DMS53 treated with DMSO at 0.1 percent for 48 hours (cell line): ENCODE measurements at regions not wholly inside any gene's neighbourhood (a gene's known extent, or its start where the extent isn't known, plus 50 kb on each side); places are given as distances from the start of the nearest gene placed in this dataset.

Experiments used
- DNase-seq: peaks from one replicate; lab custom pipeline; 2025; ENCODE audit not compliant: unreplicated experiment; lab: John Stamatoyannopoulos, UW

GRCh38 chr7:106606120-106606519 is 54.8 kb downstream of the CCDC71L start:
- no peak for DNase-seq

DNA sequence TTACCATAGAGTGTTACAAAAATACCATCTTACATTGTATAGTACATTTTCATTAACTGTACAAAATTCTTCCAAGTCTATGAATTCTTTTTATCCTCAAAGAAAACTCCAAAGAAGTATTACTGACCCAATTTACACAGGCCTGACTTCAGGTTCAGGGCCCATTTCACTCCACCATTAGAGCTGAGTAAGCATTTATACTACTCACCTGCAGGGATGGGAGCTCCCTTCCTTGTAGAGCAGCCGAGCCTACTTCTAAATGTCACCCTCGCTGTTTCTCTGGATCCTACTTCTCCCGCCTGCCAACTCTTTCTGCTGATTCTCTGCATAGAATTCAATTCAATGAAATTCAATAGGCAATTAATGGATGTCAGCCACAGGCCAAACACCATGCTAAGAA is 56.0 kb downstream of the CCDC71L start:
- DNase-seq, result no peak

GRCh38 chr7:106604303-106604924 is 56.5 kb downstream of the CCDC71L start:
- DNase-seq, result peak; percentile 18

DNA sequence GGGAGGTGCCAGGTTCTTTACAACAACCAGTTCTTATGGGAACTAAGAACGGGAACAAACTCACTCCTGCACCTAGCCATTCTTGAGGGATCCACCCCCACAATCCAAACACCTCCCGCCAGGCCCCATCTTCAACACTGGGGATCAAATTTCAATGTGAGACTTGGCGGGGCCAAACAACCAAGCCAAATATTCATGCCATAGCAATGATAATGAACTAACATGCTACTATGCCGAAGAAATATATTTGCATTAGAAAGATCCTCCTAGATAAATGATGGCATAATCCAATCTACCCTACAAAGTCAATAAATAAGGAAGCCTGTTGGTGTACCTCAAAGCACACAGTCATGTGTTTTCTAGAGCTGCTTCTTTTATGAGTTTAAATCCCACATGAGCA is 57.6 kb downstream of the CCDC71L start:
- DNase-seq, result no peak

GRCh38 chr7:106602062-106602461 is 58.9 kb downstream of the CCDC71L start:
- no peak for DNase-seq

DNA sequence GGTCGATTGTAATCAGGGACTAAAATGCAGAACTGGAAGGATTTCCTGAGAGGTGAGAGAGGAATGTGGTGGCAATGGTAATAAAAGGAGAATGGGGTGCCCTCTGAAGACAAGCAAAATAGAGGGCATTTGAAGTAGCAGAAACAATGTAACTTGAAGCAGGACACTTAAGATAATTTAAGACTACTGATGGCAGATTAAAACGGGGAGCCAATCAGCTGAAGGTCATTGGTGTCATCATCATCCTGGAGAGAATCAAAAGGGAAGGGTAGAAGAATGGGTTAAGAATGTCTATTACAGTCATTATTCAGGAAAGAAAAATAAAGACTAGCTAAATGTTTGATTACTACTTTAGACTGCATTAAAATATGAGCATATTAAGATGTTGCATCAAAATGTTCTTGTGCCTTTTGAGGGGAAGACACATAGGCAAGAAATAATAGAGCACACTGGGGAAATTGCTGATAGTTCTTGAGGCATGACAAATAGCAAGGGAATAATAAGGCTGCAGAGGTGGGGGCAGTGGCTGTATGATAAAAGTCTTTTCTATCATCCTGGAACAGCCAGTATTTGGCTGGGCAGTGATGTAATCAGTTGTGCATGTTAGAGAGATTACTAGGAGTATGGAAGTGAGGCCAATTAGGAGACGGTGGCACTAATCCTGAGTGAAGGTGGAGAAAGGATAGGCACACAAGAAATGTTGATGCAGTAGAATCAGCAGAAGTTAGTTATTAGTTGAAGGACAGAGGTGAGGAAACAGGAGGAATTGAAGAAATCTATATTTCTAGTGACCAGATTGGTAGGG is 60.2 kb downstream of the CCDC71L start:
- DNase-seq, result no peak

GRCh38 chr7:106599343-106599698 is 61.6 kb downstream of the CCDC71L start:
- peak; percentile 99 for DNase-seq

DNA sequence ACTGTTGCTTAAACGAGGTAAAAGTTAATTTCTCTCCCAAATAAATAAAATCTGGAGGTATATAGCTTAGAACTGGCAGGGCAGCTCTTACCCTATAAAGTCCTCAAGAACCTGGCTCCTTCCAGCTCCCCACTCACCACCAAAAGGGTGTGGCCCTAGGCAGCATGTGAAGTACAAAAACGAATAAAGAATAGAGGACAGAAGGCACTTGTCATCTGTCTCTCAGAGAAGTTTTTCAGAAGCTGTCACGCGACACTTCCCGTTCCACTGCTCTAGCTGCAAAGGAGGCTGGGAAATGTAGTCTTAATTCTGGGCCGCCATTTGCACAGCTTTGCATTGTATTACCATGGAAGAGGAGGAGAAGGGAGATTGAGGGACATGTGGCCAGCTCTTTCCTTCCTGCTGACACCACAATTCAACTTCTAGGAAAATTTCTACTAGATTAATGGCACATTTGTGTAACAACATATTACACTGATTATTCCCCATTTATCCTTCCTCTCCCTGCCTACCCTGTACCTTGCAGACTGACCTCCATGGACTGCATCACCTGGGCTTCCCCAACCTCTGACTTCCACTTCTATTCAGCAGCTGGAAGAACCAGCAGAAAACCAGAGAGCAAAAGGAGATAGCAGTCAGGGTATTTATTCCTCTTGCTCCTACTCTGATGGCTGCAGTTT is 62.2 kb downstream of the CCDC71L start:
- DNase-seq, result peak; percentile 98

GRCh38 chr7:106597751-106598546 is 63.0 kb downstream of the CCDC71L start:
- no peak for DNase-seq

DNA sequence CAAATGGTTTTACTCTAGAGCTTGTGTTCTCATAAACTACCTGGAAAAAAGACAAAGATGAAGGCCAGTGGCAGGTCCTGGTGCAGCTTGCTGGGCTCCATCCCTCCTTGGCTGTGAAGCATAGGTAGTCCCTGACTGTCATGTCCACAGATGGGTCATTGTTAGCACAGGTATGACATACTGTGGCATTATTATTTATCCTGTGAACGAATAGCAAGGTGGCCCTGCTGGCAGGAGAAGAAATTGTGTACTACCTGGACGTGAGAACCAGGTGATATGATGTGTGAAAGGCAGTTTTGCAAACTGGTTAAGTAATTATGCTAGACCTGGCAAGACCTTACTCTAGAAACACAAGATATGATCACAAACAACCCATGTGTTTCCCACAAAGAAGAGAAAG is 63.9 kb downstream of the CCDC71L start:
- DNase-seq, result peak; percentile 77

DNA sequence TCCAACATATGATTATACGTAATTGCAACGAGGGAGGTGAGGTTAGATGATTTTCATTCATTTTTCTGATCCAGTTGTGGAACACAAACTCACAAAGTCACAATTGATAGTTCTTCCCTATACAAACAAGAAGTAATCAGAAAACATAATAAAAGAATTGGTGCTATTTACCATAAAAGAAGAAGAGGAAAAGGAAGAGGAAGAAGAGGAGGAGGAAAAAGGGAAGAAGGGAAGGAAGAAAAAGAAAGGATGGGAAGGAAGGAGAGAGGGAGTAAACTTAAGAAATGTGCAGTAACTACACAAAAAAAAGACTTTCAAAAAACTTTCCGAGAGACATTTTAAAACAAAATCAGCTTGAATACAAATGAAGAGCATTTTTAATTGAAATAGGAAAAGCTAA is 65.0 kb downstream of the CCDC71L start:
- no peak for DNase-seq

DNA sequence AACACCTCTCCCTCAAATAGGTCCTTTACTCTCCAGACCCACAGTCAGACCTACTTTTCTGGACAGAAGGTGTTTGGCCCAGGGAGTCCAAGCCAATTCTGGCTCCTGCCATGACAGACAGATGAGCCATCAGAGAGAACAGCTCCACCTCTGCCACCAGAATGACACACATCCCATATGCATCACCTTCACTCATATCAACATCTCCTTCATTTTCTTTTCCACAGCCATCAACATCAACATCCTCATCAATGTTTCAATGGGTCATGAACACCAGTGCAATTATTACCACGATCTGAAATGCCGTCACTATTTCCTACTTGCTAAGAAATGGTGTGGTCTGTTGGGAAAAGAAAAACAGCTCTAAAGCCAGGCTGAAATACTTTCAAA is 67.9 kb downstream of the CCDC71L start:
- DNase-seq, result no peak

DNA sequence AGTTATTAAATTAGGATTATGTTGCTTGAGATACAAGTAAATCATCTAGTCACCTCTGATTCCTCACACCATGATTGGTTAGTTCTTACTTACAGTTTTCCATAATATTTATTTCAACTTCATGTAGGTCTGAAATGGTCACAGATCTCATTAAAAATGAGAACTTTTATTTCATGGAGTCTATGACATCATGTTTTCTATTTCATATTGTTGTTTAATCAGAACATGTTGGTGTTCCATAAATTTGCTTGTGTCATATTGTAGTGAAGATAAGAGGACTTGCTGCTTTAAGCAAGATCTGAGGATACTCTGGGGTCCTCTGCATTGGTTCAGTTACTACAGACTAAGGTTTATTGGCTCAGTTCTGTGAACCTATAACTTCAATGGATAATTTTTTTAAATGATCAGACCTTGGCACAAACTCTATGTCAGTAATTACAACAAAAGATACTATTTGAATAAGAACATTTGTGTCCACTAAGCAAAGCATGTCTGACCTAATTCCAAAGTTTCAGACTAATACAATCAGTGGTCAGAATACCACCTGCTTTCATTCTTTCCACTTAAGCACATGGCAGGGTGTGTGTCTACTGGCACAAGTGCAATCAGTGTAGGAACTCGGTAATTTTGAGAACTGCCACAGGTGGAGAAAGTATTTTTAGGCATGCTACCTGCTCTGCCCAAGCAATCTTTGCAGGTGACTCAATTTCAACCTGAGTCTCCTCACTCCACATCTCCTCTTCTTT is 68.5 kb downstream of the CCDC71L start:
- DNase-seq, result no peak

DNA sequence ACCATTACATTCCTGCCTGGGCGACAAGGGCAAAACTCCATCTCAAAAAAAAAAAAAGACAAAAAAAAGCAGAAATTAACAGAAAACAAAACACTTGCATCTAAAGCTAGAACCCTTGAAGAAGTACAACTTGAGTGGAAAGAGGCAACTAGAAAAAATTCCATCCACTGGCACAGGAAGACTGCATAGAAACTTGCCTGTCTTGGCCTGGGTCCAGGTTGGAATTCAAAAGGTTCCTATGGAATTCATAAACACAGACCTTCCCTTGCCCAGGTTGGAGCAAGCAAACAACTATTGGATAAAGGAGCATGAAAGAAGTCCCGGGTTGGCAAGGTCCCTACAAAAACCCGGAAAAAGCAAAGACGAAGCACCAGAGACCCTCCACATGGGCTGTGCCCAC is 69.8 kb downstream of the CCDC71L start:
- no peak for DNase-seq

GRCh38 chr7:106590209-106590816 is 70.6 kb downstream of the CCDC71L start:
- no peak for DNase-seq

DNA sequence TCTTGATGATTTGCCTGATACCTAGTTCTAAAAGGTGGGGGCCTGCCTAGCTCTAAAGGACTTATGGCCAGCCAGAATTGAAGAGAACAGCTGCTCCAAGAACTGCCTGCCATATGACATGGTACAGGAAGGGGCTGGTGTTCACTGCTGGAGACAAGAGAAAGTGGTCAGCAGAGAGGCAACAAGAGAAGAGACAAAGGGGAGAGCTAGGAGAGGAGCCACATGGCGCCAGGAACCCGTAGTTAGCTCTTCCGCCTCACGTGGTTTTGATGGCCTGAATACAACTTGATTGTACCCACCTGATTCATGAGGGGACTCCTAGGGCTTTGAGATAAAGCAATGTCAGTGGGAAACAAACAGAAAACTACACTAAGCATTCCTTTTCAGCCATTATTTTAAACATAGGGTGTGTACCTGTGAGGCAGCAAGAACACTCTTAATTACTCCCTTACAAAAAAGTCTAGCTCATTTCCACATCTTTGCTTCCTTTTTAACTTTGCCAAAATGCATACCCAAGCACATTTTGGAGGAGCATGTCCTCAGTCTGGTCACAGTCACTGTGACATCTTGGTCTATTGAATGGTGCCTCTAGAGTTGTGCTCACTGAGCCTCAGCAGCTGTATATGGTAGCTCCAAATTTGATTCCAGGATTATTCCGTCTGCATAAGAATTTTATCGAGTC is 71.6 kb downstream of the CCDC71L start:
- no peak for DNase-seq

- DNase-seq, result no peak
Measured at GRCh38 chr7:106588422-106589197, 72.3 kb downstream of the CCDC71L start.

GRCh38 chr7:106584914-106585759 is 75.8 kb downstream of the CCDC71L start:
- no peak for DNase-seq
